ENCODE measurements at regions not wholly inside any gene's neighbourhood (a gene's known extent, or its start where the extent isn't known, plus 50 kb on each side); places are given as distances from the start of the nearest gene placed in this dataset.

- Histone ChIP-seq H3K9me3 (ENCODE audit: control insufficient read depth in 1 of 2, low read length in 2 of 2) (no peaks in the 10 kb centered on the region), H3K27ac (ENCODE audit: low read length) (no peak overlapping the region), H3K4me1 (ENCODE audit: control insufficient read depth in 1 of 2, insufficient read depth in 2 of 2, low read length in 2 of 2) (no peaks in the 10 kb centered on the region), H3K4me3 (ENCODE audit: low read depth in 1 of 2, low read length in 2 of 2) (no peak overlapping the region), H3K27me3 (ENCODE audit: low read depth, low read length) (no peaks in the 10 kb centered on the region), H3K36me3 (ENCODE audit: control insufficient read depth in 1 of 2, insufficient read depth in 2 of 2, low read length in 2 of 2) (no peaks in the 10 kb centered on the region)
Observed at GRCh38 chr13:34543836-34544235, 398.2 kb upstream of the NBEA start.

GRCh38 chr13:34545461-34545860 lies 396.6 kb upstream of the NBEA start:
- no peaks in the 10 kb centered on the region for H3K36me3 ChIP-seq (ENCODE audit: control insufficient read depth in 1 of 2, insufficient read depth in 2 of 2, low read length in 2 of 2)
- no peaks in the 10 kb centered on the region for H3K27me3 ChIP-seq (ENCODE audit: low read depth, low read length)
- no peak overlapping the region for H3K27ac ChIP-seq (ENCODE audit: low read length)
- H3K4me1 ChIP-seq (ENCODE audit: control insufficient read depth in 1 of 2, insufficient read depth in 2 of 2, low read length in 2 of 2): no peaks in the 10 kb centered on the region
- H3K9me3 ChIP-seq (ENCODE audit: control insufficient read depth in 1 of 2, low read length in 2 of 2): no peaks in the 10 kb centered on the region
- no peak overlapping the region for H3K4me3 ChIP-seq (ENCODE audit: low read depth in 1 of 2, low read length in 2 of 2)

GRCh38 chr13:34546344-34547250 lies 395.5 kb upstream of the NBEA start:
- Histone ChIP-seq H3K4me3 (ENCODE audit: low read depth in 1 of 2, low read length in 2 of 2) (no peak overlapping the region), H3K4me1 (ENCODE audit: control insufficient read depth in 1 of 2, insufficient read depth in 2 of 2, low read length in 2 of 2) (no peaks in the 10 kb centered on the region), H3K27me3 (ENCODE audit: low read depth, low read length) (no peaks in the 10 kb centered on the region), H3K27ac (ENCODE audit: low read length) (no peak overlapping the region), H3K36me3 (ENCODE audit: control insufficient read depth in 1 of 2, insufficient read depth in 2 of 2, low read length in 2 of 2) (no peaks in the 10 kb centered on the region), H3K9me3 (ENCODE audit: control insufficient read depth in 1 of 2, low read length in 2 of 2) (no peaks in the 10 kb centered on the region)

- Histone ChIP-seq H3K36me3 (ENCODE audit: control insufficient read depth in 1 of 2, insufficient read depth in 2 of 2, low read length in 2 of 2) (no peaks in the 10 kb centered on the region), H3K27me3 (ENCODE audit: low read depth, low read length) (no peaks in the 10 kb centered on the region), H3K4me1 (ENCODE audit: control insufficient read depth in 1 of 2, insufficient read depth in 2 of 2, low read length in 2 of 2) (no peaks in the 10 kb centered on the region), H3K4me3 (ENCODE audit: low read depth in 1 of 2, low read length in 2 of 2) (no peak overlapping the region), H3K27ac (ENCODE audit: low read length) (no peak overlapping the region), H3K9me3 (ENCODE audit: control insufficient read depth in 1 of 2, low read length in 2 of 2) (no peaks in the 10 kb centered on the region)
Observed at GRCh38 chr13:34547929-34548328, 394.1 kb upstream of the NBEA start.

GRCh38 chr13:34553376-34553775 lies 388.7 kb upstream of the NBEA start:
- Histone ChIP-seq H3K36me3 (ENCODE audit: control insufficient read depth in 1 of 2, insufficient read depth in 2 of 2, low read length in 2 of 2) (no peaks in the 10 kb centered on the region), H3K9me3 (ENCODE audit: control insufficient read depth in 1 of 2, low read length in 2 of 2) (no peaks in the 10 kb centered on the region), H3K27me3 (ENCODE audit: low read depth, low read length) (no peaks in the 10 kb centered on the region), H3K4me1 (ENCODE audit: control insufficient read depth in 1 of 2, insufficient read depth in 2 of 2, low read length in 2 of 2) (peaks cover 0 to 6% of the 10 kb centered on the region in 2 donors), H3K27ac (ENCODE audit: low read length) (no peak overlapping the region), H3K4me3 (ENCODE audit: low read depth in 1 of 2, low read length in 2 of 2) (no peak overlapping the region)

GRCh38 chr13:34555988-34556387 lies 386.1 kb upstream of the NBEA start:
- Histone ChIP-seq H3K36me3 (ENCODE audit: control insufficient read depth in 1 of 2, insufficient read depth in 2 of 2, low read length in 2 of 2) (no peaks in the 10 kb centered on the region), H3K27me3 (ENCODE audit: low read depth, low read length) (no peaks in the 10 kb centered on the region), H3K9me3 (ENCODE audit: control insufficient read depth in 1 of 2, low read length in 2 of 2) (no peaks in the 10 kb centered on the region), H3K27ac (ENCODE audit: low read length) (no peak overlapping the region), H3K4me3 (ENCODE audit: low read depth in 1 of 2, low read length in 2 of 2) (no peak overlapping the region), H3K4me1 (ENCODE audit: control insufficient read depth in 1 of 2, insufficient read depth in 2 of 2, low read length in 2 of 2) (peaks cover 0 to 6% of the 10 kb centered on the region in 2 donors)

GRCh38 chr13:34561033-34561432 lies 381.0 kb upstream of the NBEA start:
- no peak overlapping the region for H3K27ac ChIP-seq (ENCODE audit: low read length)
- H3K4me3 ChIP-seq (ENCODE audit: low read depth in 1 of 2, low read length in 2 of 2): no peak overlapping the region

GRCh38 chr13:34567597-34567996 lies 374.5 kb upstream of the NBEA start:
- H3K27me3 ChIP-seq (ENCODE audit: low read depth, low read length): no peaks in the 10 kb centered on the region
- no peak overlapping the region for H3K27ac ChIP-seq (ENCODE audit: low read length)
- H3K36me3 ChIP-seq (ENCODE audit: control insufficient read depth in 1 of 2, insufficient read depth in 2 of 2, low read length in 2 of 2): no peaks in the 10 kb centered on the region
- no peak overlapping the region for H3K4me3 ChIP-seq (ENCODE audit: low read depth in 1 of 2, low read length in 2 of 2)
- H3K4me1 ChIP-seq (ENCODE audit: control insufficient read depth in 1 of 2, insufficient read depth in 2 of 2, low read length in 2 of 2): no peaks in the 10 kb centered on the region
- no peaks in the 10 kb centered on the region for H3K9me3 ChIP-seq (ENCODE audit: control insufficient read depth in 1 of 2, low read length in 2 of 2)

More at GRCh38 chr13:34561033-34561432, 381.0 kb upstream of the NBEA start:
- Histone ChIP-seq H3K36me3 (ENCODE audit: control insufficient read depth in 1 of 2, insufficient read depth in 2 of 2, low read length in 2 of 2) (no peaks in the 10 kb centered on the region), H3K27me3 (ENCODE audit: low read depth, low read length) (no peaks in the 10 kb centered on the region), H3K9me3 (ENCODE audit: control insufficient read depth in 1 of 2, low read length in 2 of 2) (no peaks in the 10 kb centered on the region), H3K4me1 (ENCODE audit: control insufficient read depth in 1 of 2, insufficient read depth in 2 of 2, low read length in 2 of 2) (peaks cover 0 to under 1% of the 10 kb centered on the region in 2 donors)

GRCh38 chr13:34570698-34571353 lies 371.2 kb upstream of the NBEA start:
- Histone ChIP-seq H3K36me3 (ENCODE audit: control insufficient read depth in 1 of 2, insufficient read depth in 2 of 2, low read length in 2 of 2) (no peaks in the 10 kb centered on the region), H3K9me3 (ENCODE audit: control insufficient read depth in 1 of 2, low read length in 2 of 2) (no peaks in the 10 kb centered on the region), H3K27ac (ENCODE audit: low read length) (no peak overlapping the region), H3K27me3 (ENCODE audit: low read depth, low read length) (no peaks in the 10 kb centered on the region), H3K4me1 (ENCODE audit: control insufficient read depth in 1 of 2, insufficient read depth in 2 of 2, low read length in 2 of 2) (no peaks in the 10 kb centered on the region), H3K4me3 (ENCODE audit: low read depth in 1 of 2, low read length in 2 of 2) (no peak overlapping the region)

GRCh38 chr13:34571716-34572115 lies 370.4 kb upstream of the NBEA start:
- Histone ChIP-seq H3K27ac (ENCODE audit: low read length) (no peak overlapping the region), H3K4me1 (ENCODE audit: control insufficient read depth in 1 of 2, insufficient read depth in 2 of 2, low read length in 2 of 2) (no peaks in the 10 kb centered on the region), H3K9me3 (ENCODE audit: control insufficient read depth in 1 of 2, low read length in 2 of 2) (no peaks in the 10 kb centered on the region), H3K27me3 (ENCODE audit: low read depth, low read length) (no peaks in the 10 kb centered on the region), H3K4me3 (ENCODE audit: low read depth in 1 of 2, low read length in 2 of 2) (no peak overlapping the region), H3K36me3 (ENCODE audit: control insufficient read depth in 1 of 2, insufficient read depth in 2 of 2, low read length in 2 of 2) (no peaks in the 10 kb centered on the region)

- Histone ChIP-seq H3K4me3 (ENCODE audit: low read depth in 1 of 2, low read length in 2 of 2) (no peak overlapping the region), H3K9me3 (ENCODE audit: control insufficient read depth in 1 of 2, low read length in 2 of 2) (no peaks in the 10 kb centered on the region), H3K4me1 (ENCODE audit: control insufficient read depth in 1 of 2, insufficient read depth in 2 of 2, low read length in 2 of 2) (no peaks in the 10 kb centered on the region), H3K36me3 (ENCODE audit: control insufficient read depth in 1 of 2, insufficient read depth in 2 of 2, low read length in 2 of 2) (no peaks in the 10 kb centered on the region), H3K27me3 (ENCODE audit: low read depth, low read length) (no peaks in the 10 kb centered on the region), H3K27ac (ENCODE audit: low read length) (no peak overlapping the region)
Observed at GRCh38 chr13:34577051-34577450, 365.0 kb upstream of the NBEA start.
